KMS-11 (cell line): ENCODE measurements at regions not wholly inside any gene's neighbourhood (a gene's known extent, or its start where the extent isn't known, plus 50 kb on each side); places are given as distances from the start of the nearest gene placed in this dataset.

ENCODE experiments used
- H2AFZ ChIP-seq: fragments of 200-600 bp; sonication (generic); 2 replicates; pipeline ENCODE4 v1.6.1; 2016; ENCODE audit warnings: antibody characterized with exemption, mixed run types, low read depth
- H3K27ac ChIP-seq: fragments of 200-600 bp; sonication (generic); 2 replicates; pipeline ENCODE4 v1.6.1; 2016; ENCODE audit warnings: mild to moderate bottlenecking, mixed run types
- H3K27me3 ChIP-seq: fragments of 200-600 bp; sonication (generic); 2 replicates; pipeline ENCODE4 v1.6.1; 2017; ENCODE audit warnings: mild to moderate bottlenecking, low read depth, mixed run types, moderate library complexity; ENCODE audit not compliant: insufficient read depth
- H3K36me3 ChIP-seq: fragments of 200-600 bp; sonication (generic); 2 replicates; pipeline ENCODE4 v1.6.1; 2017; ENCODE audit warnings: mild to moderate bottlenecking, mixed run types; ENCODE audit not compliant: insufficient read depth
- H3K4me1 ChIP-seq: fragments of 200-600 bp; sonication (generic); 2 replicates; pipeline ENCODE4 v1.6.1; 2016; ENCODE audit warnings: mild to moderate bottlenecking, low read depth, mixed run types; ENCODE audit not compliant: poor library complexity, severe bottlenecking
- H3K4me2 ChIP-seq: fragments of 200-600 bp; sonication (generic); 2 replicates; pipeline ENCODE4 v1.7.0; 2016; ENCODE audit warnings: mild to moderate bottlenecking, mixed run types
- H3K4me3 ChIP-seq: fragments of 200-600 bp; sonication (generic); IDR thresholded peaks from 2 replicates; pipeline ENCODE4 v1.6.1; 2017; ENCODE audit warnings: low read depth, low read length, mixed read lengths; ENCODE audit not compliant: insufficient read depth
- H3K79me2 ChIP-seq: fragments of 200-600 bp; sonication (generic); 2 replicates; pipeline ENCODE4 v1.6.1; 2016; ENCODE audit warnings: low read depth, mixed run types; ENCODE audit not compliant: insufficient read depth
- H3K9ac ChIP-seq: fragments of 200-600 bp; sonication (generic); 2 replicates; pipeline ENCODE4 v1.6.1; 2016; ENCODE audit warnings: mild to moderate bottlenecking, mixed run types
- H4K20me1 ChIP-seq: fragments of 200-600 bp; sonication (generic); 2 replicates; pipeline ENCODE4 v1.6.1; 2016; ENCODE audit warnings: mild to moderate bottlenecking, mixed run types; ENCODE audit not compliant: insufficient read depth
- TF ChIP-seq, protein P1 (sequence below): fragments of 200-600 bp; sonication (generic); conservative IDR thresholded peaks from 2 replicates; pipeline ENCODE4 v1.6.1; 2017; ENCODE audit warnings: low read depth, mild to moderate bottlenecking, antibody characterized with exemption, low read length, moderate library complexity, mixed read lengths

DNA sequence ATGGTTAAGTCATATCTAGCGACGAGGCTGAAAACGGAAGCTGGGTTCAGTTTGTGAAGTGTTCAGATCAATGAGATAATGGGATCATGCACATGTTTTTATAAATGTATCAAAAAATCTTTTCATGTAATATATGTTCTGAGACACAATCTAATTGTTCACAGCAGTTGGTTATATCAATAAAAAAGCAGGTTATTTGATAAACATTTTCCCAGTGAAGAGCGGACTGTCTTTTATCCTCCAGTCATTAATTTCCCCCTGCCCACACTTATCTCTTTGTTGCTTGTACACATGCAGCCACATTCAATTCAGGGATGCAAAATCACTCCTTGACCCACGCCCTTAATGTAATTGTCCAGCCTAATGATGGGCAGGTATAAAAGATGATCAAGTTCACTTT lies 563.1 kb downstream of the INHBA start:
- TF ChIP-seq, protein P1, sequence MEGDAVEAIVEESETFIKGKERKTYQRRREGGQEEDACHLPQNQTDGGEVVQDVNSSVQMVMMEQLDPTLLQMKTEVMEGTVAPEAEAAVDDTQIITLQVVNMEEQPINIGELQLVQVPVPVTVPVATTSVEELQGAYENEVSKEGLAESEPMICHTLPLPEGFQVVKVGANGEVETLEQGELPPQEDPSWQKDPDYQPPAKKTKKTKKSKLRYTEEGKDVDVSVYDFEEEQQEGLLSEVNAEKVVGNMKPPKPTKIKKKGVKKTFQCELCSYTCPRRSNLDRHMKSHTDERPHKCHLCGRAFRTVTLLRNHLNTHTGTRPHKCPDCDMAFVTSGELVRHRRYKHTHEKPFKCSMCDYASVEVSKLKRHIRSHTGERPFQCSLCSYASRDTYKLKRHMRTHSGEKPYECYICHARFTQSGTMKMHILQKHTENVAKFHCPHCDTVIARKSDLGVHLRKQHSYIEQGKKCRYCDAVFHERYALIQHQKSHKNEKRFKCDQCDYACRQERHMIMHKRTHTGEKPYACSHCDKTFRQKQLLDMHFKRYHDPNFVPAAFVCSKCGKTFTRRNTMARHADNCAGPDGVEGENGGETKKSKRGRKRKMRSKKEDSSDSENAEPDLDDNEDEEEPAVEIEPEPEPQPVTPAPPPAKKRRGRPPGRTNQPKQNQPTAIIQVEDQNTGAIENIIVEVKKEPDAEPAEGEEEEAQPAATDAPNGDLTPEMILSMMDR: no peak
- Histone ChIP-seq H3K27me3 (no peaks in the 10 kb centered on the region), H4K20me1 (no peaks in the 10 kb centered on the region), H3K4me1 (no peaks in the 10 kb centered on the region), H3K4me2 (no peak overlapping the region), H3K36me3 (no peaks in the 10 kb centered on the region), H2AFZ (no peak overlapping the region), H3K27ac (no peak overlapping the region), H3K9ac (no peak overlapping the region), H3K4me3 (no peak overlapping the region), H3K79me2 (no peaks in the 10 kb centered on the region)

GRCh38 chr7:41136551-41136950 lies 566.3 kb downstream of the INHBA start:
- Histone ChIP-seq H3K36me3 (no peaks in the 10 kb centered on the region), H3K27ac (no peak overlapping the region), H3K79me2 (no peaks in the 10 kb centered on the region), H3K4me3 (no peak overlapping the region), H2AFZ (no peak overlapping the region), H3K4me1 (no peaks in the 10 kb centered on the region), H4K20me1 (no peaks in the 10 kb centered on the region), H3K4me2 (no peak overlapping the region), H3K27me3 (no peaks in the 10 kb centered on the region), H3K9ac (no peak overlapping the region)
- TF ChIP-seq, protein P1: no peak

- Histone ChIP-seq H3K9ac (no peak overlapping the region), H2AFZ (no peak overlapping the region), H3K36me3 (no peaks in the 10 kb centered on the region), H4K20me1 (no peaks in the 10 kb centered on the region), H3K79me2 (no peaks in the 10 kb centered on the region), H3K27me3 (no peaks in the 10 kb centered on the region), H3K27ac (no peak overlapping the region), H3K4me2 (no peak overlapping the region), H3K4me1 (no peaks in the 10 kb centered on the region), H3K4me3 (no peak overlapping the region)
- TF ChIP-seq, protein P1: no peak
Observed at GRCh38 chr7:41135511-41135910, 567.4 kb downstream of the INHBA start.

DNA sequence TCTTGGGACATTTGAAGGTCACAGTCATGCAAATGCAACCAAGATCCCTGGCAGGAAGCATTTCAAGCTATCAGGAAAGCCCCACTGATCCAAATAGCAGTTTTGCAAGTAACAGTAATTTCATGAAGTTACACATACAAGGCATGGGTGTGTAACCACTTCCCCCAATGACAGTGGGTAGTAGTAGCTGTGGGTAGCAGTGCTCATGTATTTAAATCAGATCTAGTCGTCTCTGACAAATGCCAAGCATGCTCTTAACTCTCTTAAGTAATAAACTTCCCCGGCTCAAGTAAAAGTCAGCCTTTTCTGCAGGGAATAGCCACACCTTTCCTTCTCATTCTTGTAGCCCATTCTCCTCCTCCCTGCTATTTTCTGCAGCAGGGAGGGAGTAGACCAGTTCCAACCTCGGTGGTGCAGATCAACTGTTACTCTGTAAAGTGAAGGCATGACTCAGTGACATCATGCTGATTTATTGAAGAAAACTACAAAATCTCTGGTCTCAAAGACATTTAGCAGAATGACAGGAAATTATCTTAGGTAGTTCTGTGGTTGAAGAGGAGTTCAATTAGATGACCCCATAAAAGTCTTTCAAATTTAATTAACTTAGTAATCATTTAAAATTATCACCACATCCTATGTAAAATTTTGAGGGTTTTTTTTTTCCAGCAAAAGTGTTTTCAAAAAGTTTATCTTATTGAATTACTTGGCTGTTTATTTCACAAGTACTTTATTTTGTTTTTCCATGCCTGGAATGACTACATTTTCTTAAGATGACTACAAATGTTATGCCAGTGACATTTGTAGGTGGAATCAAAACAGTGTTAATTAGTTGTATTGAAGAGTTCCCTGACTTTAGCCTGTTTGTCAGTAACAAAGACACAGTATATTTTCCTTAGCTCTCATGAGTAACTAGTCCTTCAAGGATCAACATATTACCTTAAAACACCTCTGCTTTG lies 568.3 kb downstream of the INHBA start:
- Histone ChIP-seq H4K20me1 (no peaks in the 10 kb centered on the region), H3K4me1 (no peaks in the 10 kb centered on the region), H3K4me2 (no peak overlapping the region), H2AFZ (no peak overlapping the region), H3K36me3 (no peaks in the 10 kb centered on the region), H3K9ac (no peak overlapping the region), H3K79me2 (no peaks in the 10 kb centered on the region), H3K27me3 (no peaks in the 10 kb centered on the region), H3K4me3 (no peak overlapping the region), H3K27ac (no peak overlapping the region)
- TF ChIP-seq, protein P1: no peak
